Iris pigment epithelial cell (primary cell): ENCODE measurements at regions not wholly inside any gene's neighbourhood (a gene's known extent, or its start where the extent isn't known, plus 50 kb on each side); places are given as distances from the start of the nearest gene placed in this dataset.
"Not testable (repeated sequence)": the region's sequence is repeated elsewhere in the genome, so short reads cannot be mapped to it uniquely, and the experiment has no call there.

Experiments used
- DNase-seq: peaks from one replicate; pipeline ENCODE4 v3.0.0-alpha.2; 2011; ENCODE audit warnings: low read depth

DNA sequence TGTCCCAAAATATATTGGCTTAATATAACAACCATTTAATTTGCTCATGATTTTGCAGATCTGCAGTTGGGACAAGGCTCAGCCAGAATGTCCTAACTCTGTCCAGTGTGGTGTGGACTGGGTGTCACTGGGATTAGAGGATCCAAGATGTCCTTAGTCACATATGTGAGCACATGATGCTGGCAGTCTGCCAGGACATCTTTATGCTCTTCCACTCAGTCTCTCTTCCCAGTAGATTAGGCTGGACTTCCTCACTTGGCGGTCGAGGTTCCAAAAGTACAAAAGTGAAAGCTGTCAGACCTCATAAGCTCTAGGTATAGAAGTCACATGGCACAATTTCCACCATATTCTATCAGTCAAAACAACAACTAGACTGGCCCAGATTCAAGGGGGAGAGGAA lies 167.9 kb upstream of the NTF3 start:
- DNase-seq = no peak

DNA sequence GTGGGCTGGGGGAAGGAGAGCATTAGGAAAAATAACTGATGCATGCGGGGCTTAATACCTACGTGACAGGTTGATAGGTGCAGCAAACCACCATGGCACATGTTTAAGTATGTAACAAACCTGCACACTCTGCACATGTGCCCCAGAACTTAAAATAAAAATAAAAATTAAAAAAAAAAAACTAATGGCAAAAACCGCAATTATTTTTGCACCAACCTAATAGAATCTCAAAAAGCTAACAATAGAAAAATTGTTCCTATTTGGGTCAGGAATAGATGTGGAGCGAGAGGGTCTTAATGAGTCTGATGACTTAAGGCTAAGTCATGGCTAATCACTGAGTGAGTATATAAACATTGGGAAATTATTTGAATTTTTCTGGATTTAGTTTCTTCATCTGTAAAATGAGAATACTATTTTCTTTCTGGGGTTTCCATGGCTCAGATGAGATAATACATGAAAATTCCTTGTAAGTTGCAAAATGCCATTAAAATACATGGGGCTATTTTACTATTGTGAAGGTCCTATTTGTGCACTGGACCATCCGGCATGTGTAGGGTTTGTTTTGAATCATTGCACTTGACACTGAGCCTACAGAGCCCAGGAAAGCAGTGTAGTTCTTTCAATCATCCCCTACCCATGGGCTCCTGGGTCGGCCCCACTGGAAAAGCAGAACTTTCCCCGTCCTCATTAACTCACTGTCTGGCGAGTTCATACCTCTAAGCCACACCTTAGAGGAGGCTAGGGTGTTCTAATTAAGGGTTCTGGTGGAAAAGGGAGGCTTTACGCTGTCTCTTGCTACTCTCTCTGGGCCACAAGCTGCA lies 164.1 kb upstream of the NTF3 start:
- no peak for DNase-seq

DNA sequence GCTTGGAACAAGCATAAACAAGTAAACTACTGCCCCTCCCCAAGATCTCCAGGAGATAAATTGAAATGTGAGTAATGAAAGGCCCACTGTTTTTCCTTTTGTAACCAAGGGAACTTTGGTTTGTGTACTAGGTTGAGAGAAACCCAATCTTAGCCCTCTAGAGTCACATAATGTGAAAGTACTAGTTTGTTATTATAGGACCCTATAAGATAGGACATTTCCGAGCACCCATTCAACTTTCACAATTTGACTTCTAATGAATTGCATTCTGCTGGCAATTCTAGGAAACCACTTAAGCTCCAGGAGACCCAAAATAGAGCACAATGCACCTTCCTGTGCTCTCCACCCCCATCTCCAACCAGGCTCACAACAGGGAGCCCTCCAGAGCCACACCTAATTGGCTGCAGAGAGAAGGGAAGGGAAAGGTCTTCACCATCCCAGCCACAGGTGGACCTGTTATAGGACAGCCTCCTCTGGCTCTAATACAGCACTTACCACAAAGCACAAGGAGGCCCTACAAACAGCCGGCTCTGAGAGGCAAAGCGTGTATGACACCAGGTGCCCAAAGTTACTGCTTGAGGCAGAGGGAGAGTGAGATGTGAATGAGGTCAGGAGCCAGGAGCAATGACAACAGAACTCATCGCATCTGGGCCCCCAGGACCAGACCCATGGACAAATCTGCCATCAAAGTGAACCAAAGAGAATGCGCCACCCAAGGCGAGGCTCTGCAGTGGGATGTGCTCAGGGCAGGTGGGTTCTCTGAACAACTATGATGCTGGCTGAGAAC lies 163.3 kb upstream of the NTF3 start:
- no peak for DNase-seq

DNA sequence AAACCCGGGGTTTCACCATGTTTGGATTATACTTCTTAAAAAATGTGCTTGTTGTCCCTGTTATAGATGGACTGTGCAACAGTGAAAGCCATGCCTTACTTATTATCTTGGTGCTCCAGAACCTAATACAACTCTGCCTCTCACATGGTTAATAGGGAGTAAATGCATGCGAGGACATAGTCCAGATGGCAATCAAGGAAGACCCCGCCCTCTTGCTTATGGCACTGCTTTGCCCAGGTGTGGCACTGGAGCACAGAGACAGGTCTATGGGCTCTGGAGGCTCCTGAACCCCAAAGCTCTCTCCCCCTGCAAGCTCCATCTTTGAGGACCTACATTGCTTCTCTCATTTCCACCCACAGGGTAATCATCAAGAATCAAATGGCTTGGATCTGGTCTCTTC lies 162.1 kb upstream of the NTF3 start:
- no peak for DNase-seq

DNA sequence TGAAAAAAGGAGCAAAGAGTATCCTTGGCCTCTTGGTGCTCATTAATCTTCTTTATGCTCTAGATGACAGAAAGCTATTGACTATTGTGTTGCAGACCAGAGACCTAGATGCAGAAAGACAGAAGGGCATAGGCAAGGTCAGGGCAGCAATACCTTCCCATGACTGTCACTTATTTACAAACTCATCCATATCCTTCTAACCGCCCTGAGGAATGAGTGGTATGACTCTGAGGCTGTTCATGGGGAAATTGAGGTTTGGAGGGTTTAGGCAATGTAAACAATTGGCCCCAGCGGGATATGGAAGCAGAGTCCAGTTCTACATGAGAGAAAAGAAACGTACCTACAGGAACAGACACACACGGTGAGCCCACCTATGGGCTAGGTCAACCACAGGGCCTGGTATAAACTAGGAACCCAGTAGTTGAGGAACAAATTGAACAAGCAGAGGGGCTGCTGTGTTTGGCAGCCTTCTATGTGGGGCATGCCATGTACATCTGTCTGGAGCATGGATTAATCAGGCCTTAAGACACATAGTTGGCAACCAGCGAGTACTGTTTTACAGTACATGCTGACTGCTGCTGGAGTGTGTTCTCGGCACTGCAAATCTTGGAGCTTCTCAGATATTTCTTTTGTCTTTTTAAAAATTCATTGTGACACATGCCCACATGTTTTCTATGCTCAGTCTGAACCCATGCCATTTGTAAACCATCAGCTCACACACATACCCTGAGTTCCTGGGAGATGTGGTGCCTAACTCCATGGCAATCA lies 159.7 kb upstream of the NTF3 start:
- no peak for DNase-seq

DNA sequence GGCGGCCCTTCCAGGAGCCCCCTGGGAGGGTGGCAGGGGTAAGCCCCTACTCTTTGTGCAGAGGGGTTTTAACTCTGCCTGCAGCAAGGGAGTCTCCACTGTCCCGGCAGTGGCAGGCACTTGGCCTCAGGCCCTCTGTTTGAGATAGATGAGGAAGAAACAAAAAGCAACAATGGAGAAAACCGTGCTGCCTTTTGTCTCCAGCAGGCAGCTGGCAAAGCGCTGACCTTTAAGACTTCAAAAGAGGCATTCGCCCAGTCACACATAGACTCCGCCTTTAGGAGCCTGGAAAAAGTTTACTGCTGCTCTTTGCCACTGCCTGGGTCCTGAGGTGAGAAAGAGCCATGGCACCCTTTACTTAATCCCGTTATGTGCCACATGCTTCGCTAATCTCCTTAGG lies 158.2 kb upstream of the NTF3 start:
- no peak for DNase-seq

DNA sequence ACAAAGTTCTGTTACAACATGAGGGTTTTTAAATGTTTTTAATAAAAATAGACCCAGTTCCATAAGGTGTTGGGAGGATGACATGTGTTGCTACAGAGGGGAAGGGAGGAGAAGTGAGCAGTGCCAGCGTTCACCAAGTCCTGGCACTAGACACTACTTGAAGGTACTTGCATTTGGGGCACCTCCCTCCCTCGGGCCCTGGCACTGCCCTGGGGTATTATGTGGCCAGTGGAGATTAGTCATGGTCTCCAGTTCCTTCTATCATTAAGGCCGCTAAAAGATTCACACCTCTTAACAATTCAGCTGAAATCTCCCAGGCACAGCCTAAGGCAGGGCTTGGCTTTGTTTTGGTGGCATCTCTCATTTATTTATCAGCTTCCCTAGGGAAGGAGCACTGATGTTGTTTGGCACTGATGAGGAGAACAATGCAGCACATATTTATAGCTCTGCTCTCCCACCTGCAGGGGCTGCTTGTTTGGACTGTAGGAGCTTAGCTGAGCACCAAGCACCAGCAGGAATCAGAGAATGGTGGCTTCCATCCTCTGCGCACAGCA lies 155.5 kb upstream of the NTF3 start:
- DNase-seq = no peak

DNA sequence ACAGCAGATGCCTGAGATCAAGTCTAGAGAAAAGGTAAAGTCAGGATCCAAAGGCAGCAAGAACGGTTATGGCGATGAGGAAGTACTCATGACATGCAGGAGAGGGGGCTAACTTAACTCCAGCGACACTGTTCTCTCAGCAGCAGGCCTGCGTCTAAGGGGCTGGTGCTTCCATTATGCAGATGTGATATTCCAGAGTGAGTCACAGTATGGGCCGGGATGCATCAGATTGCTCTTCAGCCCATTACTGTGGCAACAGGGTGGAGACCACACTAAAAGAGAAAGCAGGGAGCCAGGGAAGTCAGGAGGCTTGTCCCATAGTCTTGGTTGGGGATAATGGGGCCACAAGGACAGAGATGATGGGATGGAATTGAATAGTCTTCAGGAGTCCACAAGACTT lies 151.8 kb upstream of the NTF3 start:
- DNase-seq = no peak

DNA sequence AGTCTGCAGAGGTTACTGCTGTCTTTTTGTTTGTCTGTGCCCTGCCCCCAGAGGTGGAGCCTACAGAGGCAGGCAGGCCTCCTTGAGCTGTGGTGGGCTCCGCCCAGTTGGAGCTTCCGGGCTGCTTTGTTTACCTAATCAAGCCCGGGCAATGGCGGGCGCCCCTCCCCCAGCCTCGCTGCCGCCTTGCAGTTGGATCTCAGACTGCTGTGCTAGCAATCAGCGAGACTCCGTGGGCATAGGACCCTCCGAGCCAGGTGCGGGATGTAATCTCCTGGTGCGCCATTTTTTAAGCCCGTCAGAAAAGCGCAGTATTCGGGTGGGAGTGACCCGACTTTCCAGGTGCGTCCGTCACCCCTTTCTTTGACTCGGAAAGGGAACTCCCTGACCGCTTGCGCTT lies 141.5 kb upstream of the NTF3 start:
- not testable (repeated sequence) for DNase-seq

DNA sequence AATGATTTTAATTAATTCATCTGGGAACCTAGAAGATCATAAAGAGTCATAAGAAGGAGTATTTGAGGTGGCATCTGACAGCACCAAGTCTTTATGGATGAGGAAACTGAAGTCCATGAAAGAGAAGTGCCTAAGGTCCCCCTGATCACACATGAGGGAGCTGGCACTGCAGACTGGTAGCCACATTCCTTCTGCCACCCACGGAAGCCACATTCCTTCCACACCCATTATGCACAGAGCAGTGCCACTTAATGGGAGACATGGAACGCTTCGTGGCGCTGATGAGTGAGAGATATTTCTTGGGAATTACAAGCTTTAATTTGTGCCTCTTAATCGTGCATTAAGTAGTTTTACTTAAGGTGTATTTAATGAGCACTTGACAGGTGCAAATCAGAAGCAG lies 139.3 kb upstream of the NTF3 start:
- DNase-seq = no peak

DNA sequence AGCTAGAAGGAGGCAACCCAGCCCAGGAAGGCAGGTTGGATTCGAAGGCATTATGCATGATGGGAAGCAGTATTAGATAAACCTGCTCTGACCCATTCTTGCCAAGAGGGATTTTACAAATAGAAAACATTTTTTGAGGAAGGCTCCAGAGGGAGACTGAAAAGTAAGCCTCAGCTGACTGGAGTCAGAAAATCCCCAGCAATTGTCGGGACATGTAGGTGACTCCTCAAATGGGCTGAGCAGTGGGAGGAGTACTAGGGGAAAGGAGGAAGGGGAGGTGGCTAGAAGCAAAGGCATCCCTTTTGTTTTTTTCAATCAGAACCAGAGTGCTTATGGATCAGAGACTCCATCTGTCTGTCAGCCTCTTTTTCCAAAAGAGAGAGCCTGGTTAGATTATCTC lies 138.1 kb upstream of the NTF3 start:
- no peak for DNase-seq

DNA sequence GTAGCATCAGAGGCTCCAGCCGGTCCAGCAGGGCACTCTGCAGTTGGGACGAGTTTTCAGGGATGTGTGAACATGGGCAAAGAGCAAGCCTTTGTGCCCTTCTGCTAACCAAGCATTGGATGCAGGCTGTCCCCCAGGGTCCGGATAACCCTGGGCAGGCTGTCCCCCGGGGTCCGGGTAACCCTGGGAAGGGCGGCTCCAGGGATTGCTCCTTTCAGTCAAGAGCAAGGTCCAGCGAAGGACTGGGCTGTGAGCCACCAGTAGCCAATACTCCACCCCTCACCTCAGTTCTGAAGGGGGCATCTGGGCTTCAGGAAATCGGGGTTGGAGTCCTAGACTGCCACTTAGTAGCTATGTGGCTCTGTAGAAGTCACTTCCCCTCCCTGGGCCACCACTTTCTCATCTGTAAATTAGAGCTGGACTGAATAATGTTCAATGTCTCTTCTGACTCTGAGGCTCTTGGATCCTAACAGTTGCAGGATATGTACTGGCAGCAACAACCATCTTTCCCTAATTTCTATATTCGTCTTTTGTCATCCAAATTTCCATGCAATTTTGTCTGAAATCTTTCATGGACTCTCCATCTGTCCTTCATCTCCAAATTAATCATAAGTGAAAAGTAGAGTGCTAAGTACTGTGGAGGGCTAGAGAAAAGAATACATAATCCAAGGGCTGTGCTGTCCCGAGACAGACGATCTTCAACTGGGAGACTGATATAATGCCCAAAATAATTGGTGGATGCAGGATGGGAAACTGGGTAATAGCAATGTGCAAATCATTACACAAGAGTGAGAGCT lies 137.4 kb upstream of the NTF3 start:
- DNase-seq = no peak

DNA sequence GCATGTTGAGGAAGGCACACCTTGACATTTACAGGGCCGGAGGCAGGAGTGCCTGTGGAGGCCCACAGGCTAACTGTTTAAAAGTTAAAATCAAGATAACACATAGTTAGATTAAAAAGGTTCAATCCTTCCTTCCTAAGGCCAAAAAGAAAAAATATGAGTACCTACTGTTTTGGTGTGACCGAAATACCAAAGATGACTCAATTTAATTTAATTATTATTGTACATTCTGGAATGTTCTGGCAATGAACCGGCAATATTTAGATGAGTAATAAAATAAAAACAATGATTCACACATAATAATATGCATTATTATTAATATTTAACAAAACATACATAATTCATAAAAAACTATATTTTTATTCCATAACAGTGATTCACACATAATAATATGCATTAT lies 136.8 kb upstream of the NTF3 start:
- no peak for DNase-seq

DNA sequence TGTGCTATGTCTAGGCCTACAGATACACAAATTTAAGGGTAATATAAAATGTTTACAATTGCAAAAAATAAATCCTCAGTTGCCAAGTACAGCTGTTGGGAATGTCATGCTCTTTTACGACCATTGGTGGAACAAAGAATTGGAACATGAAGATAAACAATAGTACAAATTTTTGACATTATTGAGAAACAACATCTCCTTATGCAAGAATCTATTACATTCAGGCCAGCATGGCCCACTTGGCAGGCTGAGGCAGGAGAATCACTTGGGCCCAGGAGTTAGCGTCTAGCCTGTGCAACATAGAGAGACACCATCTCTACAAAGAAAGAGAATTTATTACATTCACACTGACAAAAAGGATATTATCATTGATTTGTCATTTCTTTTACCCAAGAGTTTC lies 135.9 kb upstream of the NTF3 start:
- DNase-seq = no peak

DNA sequence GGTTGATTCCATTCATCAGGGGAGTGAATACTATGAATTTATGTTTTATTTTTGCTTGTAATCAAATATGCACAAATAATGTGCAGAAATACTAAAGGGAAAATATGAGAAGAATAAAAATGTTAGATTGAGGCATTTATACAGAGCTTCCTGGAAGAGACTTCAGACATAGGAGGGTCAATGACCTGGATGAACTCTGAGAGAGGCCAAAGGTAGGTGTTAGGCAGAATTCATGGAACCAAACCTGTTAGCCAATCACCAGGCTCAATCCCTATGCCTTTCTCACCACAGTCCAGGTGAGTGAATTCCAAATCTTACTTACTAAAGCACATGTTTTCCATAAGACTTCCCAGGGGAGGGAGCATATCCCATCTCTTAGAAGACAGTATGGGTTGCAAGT lies 130.4 kb upstream of the NTF3 start:
- no peak for DNase-seq

DNA sequence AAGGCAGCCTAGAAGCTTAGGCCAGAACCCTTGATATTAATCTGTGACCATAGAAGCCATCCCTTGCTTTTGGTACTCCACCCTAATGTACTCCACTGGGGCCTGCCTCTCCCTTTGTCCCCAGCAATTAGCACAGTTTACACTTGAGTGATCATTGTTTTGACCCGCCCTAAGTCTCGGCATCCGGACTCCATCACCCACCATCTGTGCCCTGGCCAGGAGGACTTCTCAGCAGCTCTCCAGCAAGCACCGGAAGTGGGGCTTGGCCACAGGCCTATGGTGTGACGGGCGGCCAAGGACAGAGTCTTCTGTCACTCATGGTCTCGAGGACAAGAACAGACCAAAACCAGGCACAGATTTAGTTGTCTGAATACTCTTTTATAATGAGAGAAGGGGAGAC lies 126.5 kb upstream of the NTF3 start:
- no peak for DNase-seq

DNA sequence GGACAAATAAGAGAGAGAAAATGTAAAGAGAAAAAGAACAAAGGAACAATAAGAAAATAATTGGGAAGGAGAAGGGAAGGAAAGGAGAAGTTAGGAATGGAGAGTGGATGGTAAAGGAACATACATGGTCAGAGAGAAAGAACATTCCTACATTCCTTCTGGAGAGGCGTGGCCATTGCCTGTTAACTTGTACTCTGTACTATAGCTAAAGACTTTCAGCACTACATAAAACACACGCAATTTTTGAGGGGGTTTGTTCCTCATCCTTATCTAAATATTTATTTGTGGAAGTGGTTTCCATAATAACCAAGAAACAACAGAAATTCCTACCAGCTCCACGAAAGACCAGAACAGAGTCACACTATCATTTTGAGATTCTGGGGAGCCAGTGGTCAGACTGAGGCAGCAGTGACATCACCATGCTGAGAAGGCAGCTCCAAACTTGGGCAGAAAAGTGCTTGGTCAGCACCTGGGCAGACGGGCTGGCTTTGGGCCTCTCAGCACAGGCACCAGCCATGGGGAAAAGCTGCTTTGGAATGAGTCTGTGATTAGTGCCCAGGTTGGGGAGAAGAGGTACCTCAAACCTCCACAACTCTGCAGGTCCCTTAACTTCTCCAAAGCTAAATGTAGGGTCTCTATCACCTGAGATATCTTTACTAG lies 125.9 kb upstream of the NTF3 start:
- no peak for DNase-seq

DNA sequence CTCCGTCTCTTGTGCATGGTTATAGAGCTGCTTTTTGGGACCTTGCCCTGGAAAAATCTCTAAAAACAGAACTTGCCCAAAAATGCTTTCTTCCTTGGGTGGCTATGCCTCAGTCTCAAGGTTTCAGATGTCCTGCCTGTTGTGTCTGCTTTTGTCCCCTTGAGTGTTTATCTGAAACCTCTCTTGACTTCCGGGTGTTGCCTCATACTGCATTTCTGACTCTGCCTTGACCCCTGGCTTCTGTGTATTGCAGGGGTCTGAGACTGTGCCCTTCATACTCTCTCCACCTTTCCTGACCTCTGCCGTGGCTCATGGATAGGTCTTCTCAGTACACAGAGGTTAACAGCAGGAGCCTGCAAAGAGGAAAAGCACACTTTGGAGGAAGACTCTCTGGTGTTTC lies 124.8 kb upstream of the NTF3 start:
- no peak for DNase-seq

DNA sequence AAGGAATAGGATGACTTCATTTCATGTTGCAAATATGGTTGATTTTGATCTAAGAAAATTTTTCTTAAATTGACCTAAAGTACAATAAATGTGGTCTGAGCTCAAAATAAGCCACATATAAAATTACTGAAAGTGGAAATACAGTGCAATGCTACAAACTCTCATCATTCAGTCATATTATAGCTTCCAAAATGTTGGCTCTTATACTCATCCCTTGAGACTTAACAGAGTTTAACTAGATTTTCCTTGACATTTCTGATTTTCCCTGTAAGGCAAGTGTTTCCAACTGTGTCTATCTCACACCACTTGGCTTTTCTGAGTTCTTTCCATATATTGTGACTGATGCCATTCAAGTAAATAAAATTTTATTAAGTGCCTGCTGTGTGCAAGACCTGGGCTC lies 123.7 kb upstream of the NTF3 start:
- no peak for DNase-seq

DNA sequence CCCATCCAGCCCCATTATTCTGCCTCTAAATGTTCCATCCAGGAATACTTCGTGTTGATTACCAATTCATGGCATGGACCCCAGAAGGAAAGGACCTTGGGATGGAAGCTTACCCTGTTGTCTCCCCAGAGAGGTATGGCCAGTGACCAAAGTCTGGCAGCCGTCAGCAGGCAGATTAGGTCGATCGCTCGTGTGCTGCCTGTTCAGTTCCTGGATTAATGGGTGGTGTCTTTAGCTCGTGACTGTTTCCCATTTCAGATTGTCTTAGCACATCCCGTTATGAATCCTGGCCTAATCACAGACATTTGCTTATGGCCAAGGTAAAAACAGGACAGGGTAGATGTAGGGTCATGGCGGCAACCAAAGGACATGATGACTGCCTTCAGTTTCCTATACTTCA lies 122.9 kb upstream of the NTF3 start:
- no peak for DNase-seq

DNA sequence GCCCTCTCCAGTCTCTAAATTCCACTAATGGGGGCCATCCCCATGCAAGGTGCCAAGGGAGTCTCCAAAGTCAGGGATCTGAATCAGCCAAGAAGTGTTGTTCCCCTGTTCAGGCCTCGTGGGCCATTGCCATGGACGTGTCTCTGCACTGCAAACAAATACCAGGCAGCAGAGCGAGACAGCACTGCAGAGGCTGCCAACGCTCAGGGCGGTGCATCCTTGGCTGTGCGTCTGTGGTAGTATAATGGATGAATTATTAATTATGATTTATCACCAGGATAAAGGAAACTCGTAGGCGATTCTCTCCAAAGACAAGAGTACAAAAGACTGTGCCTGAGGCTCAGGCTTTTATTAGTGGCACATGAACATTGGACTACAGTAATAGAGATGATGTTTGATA lies 122.3 kb upstream of the NTF3 start:
- DNase-seq = no peak
